Endodermal cell (in vitro differentiated cells): ENCODE measurements at regions not wholly inside any gene's neighbourhood (a gene's known extent, or its start where the extent isn't known, plus 50 kb on each side); places are given as distances from the start of the nearest gene placed in this dataset.

ENCODE experiments used
- DNase-seq: peaks from one replicate; pipeline ENCODE4 v3.0.0-alpha.2; 2017
- H3K27ac ChIP-seq: 2 replicates; pipeline ENCODE4 v1.5.1; 2013; ENCODE audit warnings: mild to moderate bottlenecking, low read depth, low read length, moderate library complexity
- H3K27me3 ChIP-seq: 2 replicates; pipeline ENCODE4 v1.6.1; 2013; ENCODE audit warnings: mild to moderate bottlenecking, low read length, moderate library complexity; ENCODE audit not compliant: insufficient read depth, control insufficient read depth, poor library complexity, severe bottlenecking
- H3K36me3 ChIP-seq: 2 replicates; pipeline ENCODE4 v1.7.0; 2013; ENCODE audit warnings: mild to moderate bottlenecking, low read length, moderate library complexity; ENCODE audit not compliant: control insufficient read depth, insufficient read depth
- H3K4me1 ChIP-seq: one replicate; pipeline ENCODE4 v1.7.0; 2013; ENCODE audit warnings: low read length; ENCODE audit not compliant: control insufficient read depth, insufficient read depth
- H3K4me3 ChIP-seq: 2 replicates; pipeline ENCODE4 v1.5.1; 2013; ENCODE audit warnings: mild to moderate bottlenecking, low read length, moderate library complexity
- H3K9ac ChIP-seq: 2 replicates; pipeline ENCODE4 v1.6.1; 2013; ENCODE audit warnings: mild to moderate bottlenecking, low read length, moderate library complexity; ENCODE audit not compliant: poor library complexity, severe bottlenecking; ENCODE audit errors: extremely low read depth
- H3K9me3 ChIP-seq: 2 replicates; pipeline ENCODE4 v1.6.1; 2013; ENCODE audit warnings: mild to moderate bottlenecking, low read length, moderate library complexity; ENCODE audit not compliant: control insufficient read depth
- H3K27ac Mint-ChIP-seq: 2 replicates; pipeline ENCODE4 v1.8.0; 2020; ENCODE audit warnings: mixed read lengths
- H3K27me3 Mint-ChIP-seq: 2 replicates; pipeline ENCODE4 v1.8.0; 2021; ENCODE audit warnings: mild to moderate bottlenecking, mixed read lengths; ENCODE audit not compliant: insufficient read depth
- H3K36me3 Mint-ChIP-seq: 2 replicates; pipeline ENCODE4 v1.8.0; 2020; ENCODE audit warnings: low read depth, mixed read lengths
- H3K4me1 Mint-ChIP-seq: 2 replicates; pipeline ENCODE4 v1.8.0; 2020; ENCODE audit warnings: mixed read lengths
- H3K4me3 Mint-ChIP-seq: 2 replicates; pipeline ENCODE4 v1.8.0; 2020; ENCODE audit warnings: mild to moderate bottlenecking, moderate library complexity, mixed read lengths
- H3K9me3 Mint-ChIP-seq: 2 replicates; pipeline ENCODE4 v1.8.0; 2020; ENCODE audit warnings: mild to moderate bottlenecking, mixed read lengths
- CTCF ChIP-seq: fragments of 200-600 bp; sonication (generic); conservative IDR thresholded peaks from 2 replicates; pipeline ENCODE4 v1.5.0; 2021; ENCODE audit warnings: antibody characterized with exemption, mild to moderate bottlenecking
- WGBS, 2 experiments: methylation state at CpG; one replicate each; pipeline versions ENCODE4 v1.1.5 to v1.1.7; 2013; ENCODE audit warnings: missing lambda C conversion rate in 2 of 2, mixed read lengths in 1 of 2; ENCODE audit not compliant: insufficient coverage in 1 of 2, insufficient read length in 1 of 2; 5-methylcytosine and 5-hydroxymethylcytosine counted together

DNA sequence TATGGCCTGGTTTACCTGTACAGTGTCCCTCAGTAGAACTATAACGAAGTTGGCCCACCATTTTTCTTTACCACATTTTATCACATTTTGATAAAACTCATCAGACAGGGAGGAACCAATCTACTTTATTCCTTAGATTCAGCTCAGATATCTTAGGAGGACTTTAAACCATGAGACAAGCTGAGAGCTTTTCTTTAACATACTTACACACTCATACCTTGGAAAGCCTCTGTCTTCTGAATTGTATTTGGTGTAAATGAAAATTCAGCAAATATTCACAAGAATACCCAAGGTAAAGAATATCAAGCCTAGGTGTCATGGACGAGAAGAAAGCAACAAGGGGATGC is 313.2 kb downstream of the ENC1 start:
- no peak overlapping the region for H3K4me3 ChIP-seq
- no peak overlapping the region for H3K27ac ChIP-seq
- no peaks in the 10 kb centered on the region for H3K36me3 ChIP-seq
- Mint-ChIP-seq H3K27me3 (no peaks in the 10 kb centered on the region), H3K4me1 (peaks cover 12% of the 10 kb centered on the region), H3K4me3 (no peak overlapping the region), H3K27ac (no peak overlapping the region), H3K36me3 (no peaks in the 10 kb centered on the region), H3K9me3 (no peaks in the 10 kb centered on the region)
- no peak overlapping the region for H3K9ac ChIP-seq
- H3K27me3 ChIP-seq: no peaks in the 10 kb centered on the region
- H3K9me3 ChIP-seq: no peaks in the 10 kb centered on the region
- no peak for DNase-seq
- no peak for TF ChIP-seq CTCF
- no peaks in the 10 kb centered on the region for H3K4me1 ChIP-seq
- 75 to 91% methylated on average over 2 of the region's 2 CpGs for WGBS, 2 experiments

DNA sequence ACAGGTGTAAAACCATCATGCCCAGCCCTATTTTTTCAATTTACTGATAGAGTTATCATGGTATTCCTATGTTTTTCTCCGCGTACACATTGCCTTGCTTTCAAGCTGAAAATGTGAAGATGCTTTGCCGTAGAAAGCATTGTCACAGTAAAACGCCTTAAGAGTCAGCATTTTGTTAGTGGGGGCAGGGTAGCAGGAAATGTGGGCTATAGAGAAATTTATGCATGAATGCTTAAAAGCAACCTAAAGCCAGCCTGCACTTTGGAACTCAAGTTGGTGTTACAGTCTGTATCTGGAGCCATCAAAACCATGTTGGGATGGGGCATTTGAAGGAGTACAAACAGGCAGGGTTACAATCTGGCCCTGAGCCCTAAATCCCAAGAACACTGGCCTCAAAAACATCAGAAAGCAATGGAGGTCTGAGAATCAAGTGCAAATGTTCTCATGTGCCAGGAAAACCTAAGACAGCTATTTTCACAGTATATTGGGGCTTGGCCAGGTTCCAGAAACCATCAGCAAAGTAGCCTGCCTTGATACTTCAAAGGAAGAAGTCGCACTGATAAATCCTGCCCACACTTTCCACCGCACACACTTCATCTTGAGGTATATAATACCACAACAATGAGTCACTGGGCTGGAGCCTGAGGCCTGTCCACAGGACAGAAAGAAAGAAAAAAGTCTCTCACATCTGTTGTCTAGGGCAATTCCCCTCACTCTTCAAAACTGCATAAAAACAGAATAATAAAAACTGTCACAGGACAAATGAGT is 313.8 kb downstream of the ENC1 start:
- no peak for DNase-seq
- H3K4me3 Mint-ChIP-seq: no peak overlapping the region
- H3K9ac ChIP-seq: no peak overlapping the region

GRCh38 chr5:74325866-74326265 is 314.7 kb downstream of the ENC1 start:
- Histone ChIP-seq H3K9me3 (no peaks in the 10 kb centered on the region), H3K4me1 (no peaks in the 10 kb centered on the region), H3K27ac (no peak overlapping the region), H3K36me3 (no peaks in the 10 kb centered on the region), H3K27me3 (no peaks in the 10 kb centered on the region), H3K9ac (no peak overlapping the region), H3K4me3 (no peak overlapping the region)
- no peaks in the 10 kb centered on the region for H3K36me3 Mint-ChIP-seq
- no peak overlapping the region for H3K4me3 Mint-ChIP-seq
- peaks cover 9% of the 10 kb centered on the region for H3K4me1 Mint-ChIP-seq
- no peaks in the 10 kb centered on the region for H3K27me3 Mint-ChIP-seq
- no peak overlapping the region for H3K27ac Mint-ChIP-seq
- no peak for DNase-seq
- H3K9me3 Mint-ChIP-seq: no peaks in the 10 kb centered on the region
- WGBS, 2 experiments: 90% methylated on average over 2 of the region's 2 CpGs; no CpG with 5 or more reads in 1 of the 2 experiments
- no peak for TF ChIP-seq CTCF

More for the DNA sequence above, 313.8 kb downstream of the ENC1 start:
- TF ChIP-seq CTCF: no peak
- Mint-ChIP-seq H3K9me3 (no peaks in the 10 kb centered on the region), H3K27me3 (no peaks in the 10 kb centered on the region), H3K4me1 (peaks cover 12% of the 10 kb centered on the region), H3K36me3 (no peaks in the 10 kb centered on the region), H3K27ac (no peak overlapping the region)
- WGBS, 2 experiments: 79 to 91% methylated on average over 4 to 6 of the region's 6 CpGs
- H3K4me3 ChIP-seq: no peak overlapping the region
- no peaks in the 10 kb centered on the region for H3K36me3 ChIP-seq
- no peaks in the 10 kb centered on the region for H3K27me3 ChIP-seq
- no peaks in the 10 kb centered on the region for H3K4me1 ChIP-seq
- no peaks in the 10 kb centered on the region for H3K9me3 ChIP-seq
- H3K27ac ChIP-seq: no peak overlapping the region
